Kidney (tissue), 13 donors: ENCODE measurements at regions not wholly inside any gene's neighbourhood (a gene's known extent, or its start where the extent isn't known, plus 50 kb on each side); places are given as distances from the start of the nearest gene placed in this dataset.
A peak's percentile ranks its signal among the peaks of the same experiment; 100 is the strongest.

ENCODE experiments used
- DNase-seq, 5 donors: peaks; one replicate each; pipeline ENCODE4 v3.0.0-alpha.2; 2013 to 2020
- FAIRE-seq: peaks from 2 replicates; lab custom pipeline; 2012; peaks lifted over from hg19 to GRCh38; lab: Jason Lieb, UNC
- H3K27ac ChIP-seq, 2 donors: one replicate each; pipeline ENCODE4 v1.7.0; 2013; ENCODE audit warnings: low read depth in 2 of 2, low read length in 2 of 2, inconsistent platforms in 1 of 2
- H3K27me3 ChIP-seq: one replicate; pipeline ENCODE4 v1.7.1; 2013; ENCODE audit warnings: low read length, inconsistent platforms; ENCODE audit not compliant: control insufficient read depth, insufficient read depth
- H3K36me3 ChIP-seq, 3 donors: one replicate each; pipeline versions ENCODE4 v1.7.0 to v1.7.1; 2013; ENCODE audit warnings: low read length in 3 of 3, control low read depth in 1 of 3, inconsistent platforms in 1 of 3; ENCODE audit not compliant: insufficient read depth in 3 of 3, control insufficient read depth in 2 of 3
- H3K4me1 ChIP-seq, 3 donors: one replicate each; pipeline versions ENCODE4 v1.7.0 to v1.7.1; 2013; ENCODE audit warnings: low read length in 3 of 3, inconsistent platforms in 1 of 3, low read depth in 1 of 3; ENCODE audit not compliant: control insufficient read depth in 2 of 3, insufficient read depth in 2 of 3
- H3K4me3 ChIP-seq, 3 donors: one replicate each; pipeline versions ENCODE4 v1.7.0 to v1.8.1; 2013; ENCODE audit warnings: low read length in 3 of 3, control low read depth in 1 of 3, inconsistent platforms in 1 of 3
- H3K9ac ChIP-seq, 3 donors: one replicate each; pipeline versions ENCODE4 v1.7.0 to v1.7.1; 2013; ENCODE audit warnings: low read length in 3 of 3, control low read depth in 1 of 3, inconsistent platforms in 1 of 3
- H3K9me3 ChIP-seq, 3 donors: one replicate each; pipeline versions ENCODE4 v1.7.0 to v1.7.1; 2013; ENCODE audit warnings: low read length in 3 of 3, control low read depth in 1 of 3, inconsistent platforms in 1 of 3; ENCODE audit not compliant: control insufficient read depth in 2 of 3, insufficient read depth in 1 of 3
- CTCF ChIP-seq: IDR thresholded peaks from 3 replicates; pipeline ENCODE4 v1.5.1; 2012; ENCODE audit warnings: mild to moderate bottlenecking, moderate library complexity, borderline replicate concordance; ENCODE audit not compliant: insufficient read depth; ENCODE audit errors: extremely low read depth
- intact Hi-C: fragments of 100-400 bp; cut with DNase I; formaldehyde crosslinking; loops from one replicate; pipeline ENCODE4 v1.11.1; 2022
- donor health status: control.
- donor health status: control.
- donor health status: control.
- donor health status: control.
- donor health status: control.
- donor health status: DM: yes; HTN: yes; CAD: no.
- donor health status: Normal renal cell carcinoma (clear cell type).

GRCh38 chrX:9148615-9149399, 114.9 kb upstream of the FAM9B start:
- FAIRE-seq: no peak
- no peaks in the 10 kb centered on the region for H3K36me3 ChIP-seq
- H3K4me1 ChIP-seq: no peaks in the 10 kb centered on the region
- no peak overlapping the region for H3K4me3 ChIP-seq
- H3K9ac ChIP-seq: no peak overlapping the region
- peaks cover 4% of the 10 kb centered on the region for H3K27me3 ChIP-seq
- no peaks in the 10 kb centered on the region for H3K9me3 ChIP-seq
- peak in 2 of 5 donors; percentile 13 to 21 for DNase-seq
- H3K27ac ChIP-seq: no peak overlapping the region
- TF ChIP-seq CTCF: no peak
- intact Hi-C loops: no loop called here

GRCh38 chrX:9149501-9150245, 115.7 kb upstream of the FAM9B start:
- FAIRE-seq (no peak), DNase-seq (no peak)
- intact Hi-C loops: no loop called here
- H3K9ac ChIP-seq: no peak overlapping the region
- no peaks in the 10 kb centered on the region for H3K36me3 ChIP-seq
- TF ChIP-seq CTCF: no peak
- no peaks in the 10 kb centered on the region for H3K9me3 ChIP-seq
- H3K27ac ChIP-seq: no peak overlapping the region
- no peaks in the 10 kb centered on the region for H3K4me1 ChIP-seq
- no peak overlapping the region for H3K4me3 ChIP-seq
- H3K27me3 ChIP-seq: peaks cover 4% of the 10 kb centered on the region

- FAIRE-seq (no peak), DNase-seq (no peak)
- Histone ChIP-seq H3K4me1 (no peaks in the 10 kb centered on the region), H3K9me3 (no peaks in the 10 kb centered on the region), H3K36me3 (no peaks in the 10 kb centered on the region), H3K9ac (no peak overlapping the region), H3K27ac (no peak overlapping the region), H3K27me3 (no peaks in the 10 kb centered on the region), H3K4me3 (no peak overlapping the region)
- no peak for TF ChIP-seq CTCF
- intact Hi-C loops: no loop called here
Measured at GRCh38 chrX:9151772-9152307, 117.9 kb upstream of the FAM9B start.
